HEK293 (cell line): ENCODE measurements at regions not wholly inside any gene's neighbourhood (a gene's known extent, or its start where the extent isn't known, plus 50 kb on each side); places are given as distances from the start of the nearest gene placed in this dataset.
"Not testable (repeated sequence)": the region's sequence is repeated elsewhere in the genome, so short reads cannot be mapped to it uniquely, and the experiment has no call there.

ENCODE experiments used
- CTCF ChIA-PET: fragments of 350-600 bp; formaldehyde crosslinking; extraction: SDS; loops from one replicate; lab custom pipeline; 2021; ENCODE audit warnings: antibody characterized with exemption; lab: Yijun Ruan, JAX
- POLR2A ChIA-PET: fragments of 300-600 bp; formaldehyde crosslinking; extraction: SDS; loops from one replicate; lab custom pipeline; 2020; ENCODE audit warnings: antibody characterized with exemption, inconsistent platforms; lab: Yijun Ruan, JAX
- H3K27ac ChIP-seq: fragments of 200-500 bp; sonication (Bioruptor generic); 2 replicates; pipeline ENCODE4 v1.5.1; 2014; ENCODE audit warnings: low read depth, low read length, control low read depth, inconsistent platforms; ENCODE audit errors: extremely low read depth
- H3K36me3 ChIP-seq, 2 experiments: fragments of 200-500 bp in 1 of 2; sonication (Bioruptor generic) in 1 of 2; 1 replicate in 1 of 2; 2 replicates in 1 of 2; pipeline ENCODE4 v1.5.1; 2014 to 2017; ENCODE audit warnings: inconsistent platforms in 2 of 2, low read length in 2 of 2; ENCODE audit not compliant: control insufficient read depth in 2 of 2, insufficient read depth in 1 of 2
- H3K4me1 ChIP-seq: fragments of 200-500 bp; sonication (Bioruptor generic); 2 replicates; pipeline ENCODE4 v1.5.1; 2014; ENCODE audit warnings: mild to moderate bottlenecking, low read length, inconsistent platforms; ENCODE audit not compliant: control insufficient read depth, insufficient read depth
- H3K4me3 ChIP-seq: 2 replicates; pipeline ENCODE4 v1.5.1; 2011; ENCODE audit warnings: low read depth, mild to moderate bottlenecking, control low read depth, low read length, moderate library complexity
- H3K9me3 ChIP-seq: fragments of 200-500 bp; sonication (Bioruptor generic); 2 replicates; pipeline ENCODE4 v1.5.1; 2014; ENCODE audit warnings: low read depth, low read length, inconsistent platforms; ENCODE audit not compliant: control insufficient read depth, insufficient read depth
- AEBP2 ChIP-seq: fragments of 450-650 bp; formaldehyde crosslinking; IDR thresholded peaks from 2 replicates; pipeline ENCODE4 v1.5.1; 2016; ENCODE audit warnings: missing biosample characterization, missing genetic modification characterization, borderline replicate concordance
- BCL11A ChIP-seq: fragments of 450-650 bp; formaldehyde crosslinking; IDR thresholded peaks from 2 replicates; pipeline ENCODE4 v1.5.1; 2016; ENCODE audit warnings: low read depth, missing biosample characterization, missing genetic modification characterization
- HOXA7 ChIP-seq: sonication (generic); formaldehyde crosslinking; IDR thresholded peaks from 2 replicates; pipeline ENCODE4 v1.8.1; 2022; ENCODE audit warnings: missing genetic modification reagents, borderline replicate concordance
- ZBTB10 ChIP-seq: fragments of 450-650 bp; formaldehyde crosslinking; IDR thresholded peaks from 2 replicates; pipeline ENCODE4 v1.5.1; 2016; ENCODE audit warnings: missing biosample characterization, missing genetic modification characterization
- ZBTB21 ChIP-seq: fragments of 450-650 bp; formaldehyde crosslinking; IDR thresholded peaks from 2 replicates; pipeline ENCODE4 v1.5.1; 2017; ENCODE audit warnings: missing biosample characterization, missing genetic modification characterization
- ZBTB8A ChIP-seq: fragments of 450-650 bp; formaldehyde crosslinking; IDR thresholded peaks from 2 replicates; pipeline ENCODE4 v1.5.1; 2016; ENCODE audit warnings: missing biosample characterization, missing genetic modification characterization
- ZNF138 ChIP-seq: fragments of 450-650 bp; formaldehyde crosslinking; IDR thresholded peaks from 2 replicates; pipeline ENCODE4 v1.5.1; 2016; ENCODE audit warnings: missing biosample characterization, missing genetic modification characterization, borderline replicate concordance
- ZNF140 ChIP-seq: fragments of 450-650 bp; formaldehyde crosslinking; IDR thresholded peaks from 2 replicates; pipeline ENCODE4 v1.5.1; 2016; ENCODE audit warnings: missing biosample characterization, missing genetic modification characterization
- ZNF214 ChIP-seq: fragments of 450-650 bp; formaldehyde crosslinking; IDR thresholded peaks from 2 replicates; pipeline ENCODE4 v1.5.1; 2017; ENCODE audit warnings: missing biosample characterization, mild to moderate bottlenecking, missing genetic modification characterization, borderline replicate concordance
- ZNF292 ChIP-seq: fragments of 450-650 bp; formaldehyde crosslinking; IDR thresholded peaks from 2 replicates; pipeline ENCODE4 v1.5.1; 2016; ENCODE audit warnings: low read depth, missing biosample characterization, missing genetic modification characterization, borderline replicate concordance
- ZNF324 ChIP-seq: fragments of 450-650 bp; formaldehyde crosslinking; IDR thresholded peaks from 2 replicates; pipeline ENCODE4 v1.5.1; 2016; ENCODE audit warnings: missing biosample characterization, missing genetic modification characterization
- ZNF354C ChIP-seq: fragments of 450-650 bp; formaldehyde crosslinking; IDR thresholded peaks from 2 replicates; pipeline ENCODE4 v1.5.1; 2016; ENCODE audit warnings: missing biosample characterization, missing genetic modification characterization, low read depth, borderline replicate concordance
- ZNF394 ChIP-seq: fragments of 450-650 bp; formaldehyde crosslinking; IDR thresholded peaks from 2 replicates; pipeline ENCODE4 v1.5.1; 2016; ENCODE audit warnings: missing biosample characterization, missing genetic modification characterization, mild to moderate bottlenecking, moderate library complexity, borderline replicate concordance
- ZNF473 ChIP-seq: fragments of 450-650 bp; formaldehyde crosslinking; IDR thresholded peaks from 2 replicates; pipeline ENCODE4 v1.5.1; 2017; ENCODE audit warnings: missing biosample characterization, missing genetic modification characterization
- ZNF510 ChIP-seq: fragments of 450-650 bp; formaldehyde crosslinking; IDR thresholded peaks from 2 replicates; pipeline ENCODE4 v1.5.1; 2018; ENCODE audit warnings: mild to moderate bottlenecking, missing genetic modification characterization, missing biosample characterization; ENCODE audit not compliant: insufficient replicate concordance
- ZNF529 ChIP-seq: fragments of 450-650 bp; formaldehyde crosslinking; IDR thresholded peaks from 2 replicates; pipeline ENCODE4 v1.5.1; 2017; ENCODE audit warnings: missing genetic modification characterization, missing biosample characterization; ENCODE audit not compliant: insufficient replicate concordance
- ZNF560 ChIP-seq: fragments of 450-650 bp; formaldehyde crosslinking; IDR thresholded peaks from 2 replicates; pipeline ENCODE4 v1.5.1; 2017; ENCODE audit warnings: missing biosample characterization, missing genetic modification characterization, borderline replicate concordance
- ZNF580 ChIP-seq: fragments of 450-650 bp; formaldehyde crosslinking; IDR thresholded peaks from 2 replicates; pipeline ENCODE4 v1.5.1; 2016; ENCODE audit warnings: missing biosample characterization, missing genetic modification characterization
- ZNF623 ChIP-seq: fragments of 450-650 bp; formaldehyde crosslinking; IDR thresholded peaks from 2 replicates; pipeline ENCODE4 v1.5.1; 2016; ENCODE audit warnings: missing biosample characterization, missing genetic modification characterization
- ZNF664 ChIP-seq: fragments of 450-650 bp; formaldehyde crosslinking; IDR thresholded peaks from 2 replicates; pipeline ENCODE4 v1.5.1; 2016; ENCODE audit warnings: missing biosample characterization, missing genetic modification characterization
- ZXDB ChIP-seq: fragments of 450-650 bp; formaldehyde crosslinking; IDR thresholded peaks from 2 replicates; pipeline ENCODE4 v1.5.1; 2016; ENCODE audit warnings: missing biosample characterization, missing genetic modification characterization
- TF ChIP-seq, protein P1 (sequence below): fragments of 450-650 bp; formaldehyde crosslinking; IDR thresholded peaks from 2 replicates; pipeline ENCODE4 v1.5.1; 2016; ENCODE audit warnings: missing biosample characterization, missing genetic modification characterization
- TF ChIP-seq, protein P2 (sequence below): fragments of 450-650 bp; formaldehyde crosslinking; IDR thresholded peaks from 2 replicates; pipeline ENCODE4; 2016; ENCODE audit warnings: missing biosample characterization, missing genetic modification characterization

GRCh38 chr1:196148367-196148970, 459.8 kb downstream of the KCNT2 start (continued):
- TF ChIP-seq ZBTB10 (tag by site-specific recombination) (no peak), HOXA7 (CRISPR knock-in tag) (no peak), BCL11A (no peak), ZNF214 (tag by site-specific recombination) (no peak), ZNF580 (no peak), ZBTB21 (tag by site-specific recombination) (no peak)
- TF ChIP-seq, protein P1, sequence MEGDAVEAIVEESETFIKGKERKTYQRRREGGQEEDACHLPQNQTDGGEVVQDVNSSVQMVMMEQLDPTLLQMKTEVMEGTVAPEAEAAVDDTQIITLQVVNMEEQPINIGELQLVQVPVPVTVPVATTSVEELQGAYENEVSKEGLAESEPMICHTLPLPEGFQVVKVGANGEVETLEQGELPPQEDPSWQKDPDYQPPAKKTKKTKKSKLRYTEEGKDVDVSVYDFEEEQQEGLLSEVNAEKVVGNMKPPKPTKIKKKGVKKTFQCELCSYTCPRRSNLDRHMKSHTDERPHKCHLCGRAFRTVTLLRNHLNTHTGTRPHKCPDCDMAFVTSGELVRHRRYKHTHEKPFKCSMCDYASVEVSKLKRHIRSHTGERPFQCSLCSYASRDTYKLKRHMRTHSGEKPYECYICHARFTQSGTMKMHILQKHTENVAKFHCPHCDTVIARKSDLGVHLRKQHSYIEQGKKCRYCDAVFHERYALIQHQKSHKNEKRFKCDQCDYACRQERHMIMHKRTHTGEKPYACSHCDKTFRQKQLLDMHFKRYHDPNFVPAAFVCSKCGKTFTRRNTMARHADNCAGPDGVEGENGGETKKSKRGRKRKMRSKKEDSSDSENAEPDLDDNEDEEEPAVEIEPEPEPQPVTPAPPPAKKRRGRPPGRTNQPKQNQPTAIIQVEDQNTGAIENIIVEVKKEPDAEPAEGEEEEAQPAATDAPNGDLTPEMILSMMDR (tag by site-specific recombination): 0 out of 2 replicates have a peak, but pooled peaks have one; percentile 26

DNA sequence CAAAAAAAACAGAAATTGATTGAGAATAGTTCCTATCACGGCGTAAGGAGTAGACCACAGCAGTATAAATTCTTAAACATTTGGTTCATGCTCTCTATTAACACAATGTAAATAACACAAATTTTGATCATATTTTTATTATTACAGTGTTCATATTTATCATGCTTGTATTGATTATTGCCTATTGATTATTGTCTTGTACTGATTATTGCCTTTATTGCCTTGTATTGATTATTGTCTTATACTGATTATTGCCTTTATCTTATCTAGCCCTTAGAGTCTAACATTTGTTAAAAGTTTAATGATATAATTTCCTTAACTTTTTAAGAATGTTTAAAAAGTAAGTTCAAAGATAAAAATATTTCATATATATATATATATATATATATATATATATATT, 460.7 kb downstream of the KCNT2 start:
- no peak overlapping the region for H3K27ac ChIP-seq
- no peaks in the 10 kb centered on the region for H3K9me3 ChIP-seq
- no peaks in the 10 kb centered on the region for H3K36me3 ChIP-seq
- H3K4me1 ChIP-seq: no peaks in the 10 kb centered on the region
- ChIA-PET CTCF (interaction anchor here (0.6 to 3.4 kb wide), 4 partner anchors 20 to 514 kb away, joined by 3 to 21 read pairs (median 8); no protein-coding TSS in a partner anchor), POLR2A (no interaction called here)
- TF ChIP-seq ZXDB (tag by site-specific recombination) (no peak), ZBTB8A (tag by site-specific recombination) (no peak), ZNF292 (tag by site-specific recombination) (no peak), ZNF473 (tag by site-specific recombination) (no peak), ZNF324 (tag by site-specific recombination) (no peak)
- TF ChIP-seq, protein P2, sequence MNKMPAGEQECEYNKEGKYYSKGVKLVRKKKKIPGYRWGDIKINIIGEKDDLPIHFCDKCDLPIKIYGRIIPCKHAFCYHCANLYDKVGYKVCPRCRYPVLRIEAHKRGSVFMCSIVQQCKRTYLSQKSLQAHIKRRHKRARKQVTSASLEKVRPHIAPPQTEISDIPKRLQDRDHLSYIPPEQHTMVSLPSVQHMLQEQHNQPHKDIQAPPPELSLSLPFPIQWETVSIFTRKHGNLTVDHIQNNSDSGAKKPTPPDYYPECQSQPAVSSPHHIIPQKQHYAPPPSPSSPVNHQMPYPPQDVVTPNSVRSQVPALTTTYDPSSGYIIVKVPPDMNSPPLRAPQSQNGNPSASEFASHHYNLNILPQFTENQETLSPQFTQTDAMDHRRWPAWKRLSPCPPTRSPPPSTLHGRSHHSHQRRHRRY (tag by site-specific recombination): no peak
- no peak overlapping the region for H3K4me3 ChIP-seq

GRCh38 chr1:196145151-196145550, 463.1 kb downstream of the KCNT2 start:
- CTCF ChIA-PET, H3K4me1 ChIP-seq, H3K4me3 ChIP-seq, H3K9me3 ChIP-seq, H3K27ac ChIP-seq, POLR2A ChIA-PET, H3K36me3 ChIP-seq: not testable (repeated sequence)
- TF ChIP-seq ZNF138 (tag by site-specific recombination) (peak; percentile 96), ZNF560 (tag by site-specific recombination) (0 out of 2 replicates have a peak, but pooled peaks have one; percentile 59), ZNF664 (tag by site-specific recombination) (peak; percentile 55; the same call in 1 of the 2 replicates), AEBP2 (tag by site-specific recombination) (0 out of 2 replicates have a peak, but pooled peaks have one; percentile 64), ZNF394 (tag by site-specific recombination) (peak; percentile 92), ZNF354C (tag by site-specific recombination) (0 out of 2 replicates have a peak, but pooled peaks have one; percentile 22), ZNF623 (tag by site-specific recombination) (peak; percentile 77), ZNF529 (tag by site-specific recombination) (peak; percentile 67), ZXDB (tag by site-specific recombination) (peak; percentile 52; the same call in 1 of the 2 replicates), ZNF140 (tag by site-specific recombination) (peak; percentile 77), ZNF510 (tag by site-specific recombination) (peak; percentile 77)
